ENCODE measurements at regions not wholly inside any gene's neighbourhood (a gene's known extent, or its start where the extent isn't known, plus 50 kb on each side); places are given as distances from the start of the nearest gene placed in this dataset.

- H3K4me1 Mint-ChIP-seq (ENCODE audit: insufficient read depth, unreplicated experiment): no peaks in the 10 kb centered on the region
- H3K36me3 Mint-ChIP-seq (ENCODE audit: insufficient read depth, unreplicated experiment): no peaks in the 10 kb centered on the region
- no peak overlapping the region for H3K27ac Mint-ChIP-seq (ENCODE audit: low read depth, unreplicated experiment)
- CTCF ChIA-PET: no interaction called here
- no TSS peak for BruUV-seq (replicated peaks)
- H3K9me3 Mint-ChIP-seq (ENCODE audit: unreplicated experiment): no peaks in the 10 kb centered on the region
- POLR2A ChIA-PET: interaction anchor here (0.6 kb wide), 1 partner anchor 73 kb away, joined by 4 read pairs; no protein-coding TSS in a partner anchor
- H3K27me3 Mint-ChIP-seq (ENCODE audit: insufficient read depth, unreplicated experiment): no peaks in the 10 kb centered on the region
- intact Hi-C loops (cut with micrococcal nuclease): no loop called here
- DNase-seq (ENCODE audit: unreplicated experiment): no peak
- no peak overlapping the region for H3K4me3 Mint-ChIP-seq (ENCODE audit: unreplicated experiment)
- TF ChIP-seq CTCF (IDR thresholded peaks at IDR 0.05; ENCODE audit: unreplicated experiment): no peak
These were observed 473.8 kb upstream of the PKN2 start for GRCh38 chr1:88210103-88210787.

GRCh38 chr1:88216441-88216840 is 467.6 kb upstream of the PKN2 start:
- Mint-ChIP-seq H3K4me3 (ENCODE audit: unreplicated experiment) (no peak overlapping the region), H3K27me3 (ENCODE audit: insufficient read depth, unreplicated experiment) (no peaks in the 10 kb centered on the region), H3K27ac (ENCODE audit: low read depth, unreplicated experiment) (no peak overlapping the region), H3K36me3 (ENCODE audit: insufficient read depth, unreplicated experiment) (no peaks in the 10 kb centered on the region), H3K4me1 (ENCODE audit: insufficient read depth, unreplicated experiment) (no peaks in the 10 kb centered on the region), H3K9me3 (ENCODE audit: unreplicated experiment) (peaks cover 6% of the 10 kb centered on the region)
- no peak for TF ChIP-seq CTCF (IDR thresholded peaks at IDR 0.05; ENCODE audit: unreplicated experiment)
- CTCF ChIA-PET: interaction anchor here (1.3 to 1.6 kb wide), 2 partner anchors 9 to 36 kb away, joined by 4 to 8 read pairs; no protein-coding TSS in a partner anchor
- no peak for DNase-seq (ENCODE audit: unreplicated experiment)
- no TSS peak for BruUV-seq (replicated peaks)
- POLR2A ChIA-PET: no interaction called here
- intact Hi-C loops (cut with micrococcal nuclease): no loop called here

GRCh38 chr1:88217386-88217785 is 466.7 kb upstream of the PKN2 start:
- no peak for TF ChIP-seq CTCF (IDR thresholded peaks at IDR 0.05; ENCODE audit: unreplicated experiment)
- H3K27ac Mint-ChIP-seq (ENCODE audit: low read depth, unreplicated experiment): no peak overlapping the region
- ChIA-PET CTCF (interaction anchor here (1.3 to 1.6 kb wide), 2 partner anchors 8 to 37 kb away, joined by 4 to 8 read pairs; no protein-coding TSS in a partner anchor), POLR2A (no interaction called here)
- intact Hi-C loops (cut with micrococcal nuclease): no loop called here
- H3K27me3 Mint-ChIP-seq (ENCODE audit: insufficient read depth, unreplicated experiment): no peaks in the 10 kb centered on the region
- no peaks in the 10 kb centered on the region for H3K36me3 Mint-ChIP-seq (ENCODE audit: insufficient read depth, unreplicated experiment)
- peaks cover 6% of the 10 kb centered on the region for H3K9me3 Mint-ChIP-seq (ENCODE audit: unreplicated experiment)
- no peaks in the 10 kb centered on the region for H3K4me1 Mint-ChIP-seq (ENCODE audit: insufficient read depth, unreplicated experiment)
- BruUV-seq (replicated peaks): no TSS peak
- H3K4me3 Mint-ChIP-seq (ENCODE audit: unreplicated experiment): no peak overlapping the region
- no peak for DNase-seq (ENCODE audit: unreplicated experiment)

- intact Hi-C loops (cut with micrococcal nuclease): no loop called here
- no TSS peak for BruUV-seq (replicated peaks)
- ChIA-PET POLR2A (no interaction called here), CTCF (interaction anchor here (0.6 kb wide), 1 partner anchor 28 kb away, joined by 3 read pairs; no protein-coding TSS in a partner anchor)
- Mint-ChIP-seq H3K4me3 (ENCODE audit: unreplicated experiment) (no peak overlapping the region), H3K4me1 (ENCODE audit: insufficient read depth, unreplicated experiment) (no peaks in the 10 kb centered on the region), H3K27me3 (ENCODE audit: insufficient read depth, unreplicated experiment) (no peaks in the 10 kb centered on the region), H3K27ac (ENCODE audit: low read depth, unreplicated experiment) (no peak overlapping the region), H3K9me3 (ENCODE audit: unreplicated experiment) (peaks cover 6% of the 10 kb centered on the region), H3K36me3 (ENCODE audit: insufficient read depth, unreplicated experiment) (no peaks in the 10 kb centered on the region)
- TF ChIP-seq CTCF (IDR thresholded peaks at IDR 0.05; ENCODE audit: unreplicated experiment): no peak
- no peak for DNase-seq (ENCODE audit: unreplicated experiment)
These were observed 464.6 kb upstream of the PKN2 start for GRCh38 chr1:88219521-88219920.

All from MCF 10A (cell line).